ENCODE measurements at regions not wholly inside any gene's neighbourhood (a gene's known extent, or its start where the extent isn't known, plus 50 kb on each side); places are given as distances from the start of the nearest gene placed in this dataset.

DNA sequence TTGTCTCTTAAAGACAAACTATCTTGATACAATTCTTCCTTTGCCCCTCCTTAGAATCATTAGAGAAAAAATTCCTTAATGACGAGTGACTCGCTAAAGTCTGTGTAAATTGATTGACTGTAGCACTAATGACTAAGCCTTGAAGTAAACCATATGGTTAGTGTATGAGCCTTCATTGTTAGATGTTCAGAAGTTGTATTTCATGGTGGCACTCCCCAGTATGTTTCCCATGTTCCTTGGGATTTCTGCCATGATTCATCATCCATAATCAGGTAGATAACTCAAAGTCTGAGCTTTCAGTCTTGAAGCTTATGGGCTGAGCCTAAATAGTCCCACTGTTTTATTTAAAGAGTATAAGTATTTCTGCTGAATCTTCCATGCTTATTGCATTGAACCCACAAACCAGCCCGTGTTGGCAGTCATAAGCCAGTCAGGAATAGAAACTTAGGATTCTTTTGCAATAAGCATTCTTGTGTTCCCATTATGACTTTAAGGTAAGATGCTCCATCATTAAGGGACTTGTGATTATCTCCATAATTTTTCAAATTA is 371.2 kb upstream of the RARB start:
- no peak for DNase-seq

DNA sequence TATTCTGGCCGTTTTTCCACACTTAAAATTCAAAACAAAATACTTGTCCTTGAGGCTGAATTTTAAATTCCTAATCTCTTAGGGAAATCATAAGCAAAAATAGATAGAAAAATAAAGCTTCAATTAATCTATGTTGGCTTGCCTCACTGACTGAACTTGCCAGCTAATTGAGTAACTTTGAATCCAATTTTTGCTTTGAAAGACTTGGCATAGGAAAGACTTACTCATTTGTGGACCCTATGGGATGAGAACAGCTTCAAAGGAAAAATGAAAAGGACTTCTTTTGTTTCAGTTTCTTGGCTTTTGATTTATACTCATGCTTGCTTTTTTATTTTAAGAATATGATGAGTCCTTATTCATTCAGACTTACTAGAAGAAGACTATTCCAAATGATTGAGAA is 370.7 kb upstream of the RARB start:
- DNase-seq, result no peak

DNA sequence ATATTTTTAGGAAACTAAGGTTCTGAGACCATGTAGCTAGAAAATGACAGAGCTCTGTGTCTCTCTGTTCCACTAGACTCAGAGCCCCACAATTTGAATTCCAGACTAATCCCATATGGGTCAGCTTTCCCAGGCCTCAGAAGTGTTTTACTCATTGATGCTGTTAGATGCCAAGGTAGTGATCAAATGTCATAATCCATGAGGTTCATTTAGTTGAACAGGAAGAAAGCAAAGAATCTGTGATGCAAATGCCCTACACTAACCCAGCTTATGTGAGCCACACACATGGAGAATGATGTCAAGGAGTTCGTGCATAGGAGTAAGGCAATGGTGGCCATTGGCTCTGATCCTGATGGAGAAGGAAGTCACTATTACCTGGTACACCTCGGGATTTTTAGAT is 363.4 kb upstream of the RARB start:
- DNase-seq, result no peak

DNA sequence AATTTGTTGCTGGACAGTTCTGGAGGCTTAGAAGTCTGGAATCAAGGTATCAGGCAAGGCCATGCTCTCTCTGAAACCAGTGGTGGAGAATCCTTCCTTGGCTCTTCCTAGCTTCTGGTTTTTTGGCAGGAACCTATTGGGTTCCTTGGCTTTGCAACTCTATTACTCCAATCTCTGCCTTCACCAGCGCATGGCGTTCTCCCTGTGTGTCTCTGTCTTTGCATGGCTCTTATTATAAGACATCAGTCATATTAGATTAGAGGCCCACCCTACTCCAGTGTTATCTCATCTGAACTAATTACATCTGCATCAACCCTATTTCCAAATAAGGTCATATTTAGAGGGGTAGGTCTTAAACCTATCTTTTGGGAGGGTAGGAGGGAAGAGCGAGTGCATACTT is 358.1 kb upstream of the RARB start:
- no peak for DNase-seq

DNA sequence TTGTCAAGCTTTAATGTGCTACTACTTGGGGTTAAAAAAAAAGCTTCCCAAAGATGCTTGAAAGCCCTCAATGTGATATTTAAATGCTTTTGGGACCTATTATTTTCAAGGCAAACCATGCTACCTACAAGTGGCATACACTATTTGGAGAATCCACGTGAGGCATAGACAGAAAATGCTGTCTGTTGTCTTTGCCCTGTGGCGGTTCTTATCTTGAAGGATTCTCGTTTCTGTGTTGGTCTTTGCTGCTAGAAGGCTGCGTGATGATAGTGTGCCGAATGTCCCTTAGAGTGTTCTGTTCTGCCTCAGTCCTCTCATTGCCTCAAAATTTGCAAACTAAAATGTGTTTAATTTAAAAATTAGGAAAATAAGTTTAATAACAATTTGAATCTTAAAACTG is 356.2 kb upstream of the RARB start:
- no peak for DNase-seq

DNA sequence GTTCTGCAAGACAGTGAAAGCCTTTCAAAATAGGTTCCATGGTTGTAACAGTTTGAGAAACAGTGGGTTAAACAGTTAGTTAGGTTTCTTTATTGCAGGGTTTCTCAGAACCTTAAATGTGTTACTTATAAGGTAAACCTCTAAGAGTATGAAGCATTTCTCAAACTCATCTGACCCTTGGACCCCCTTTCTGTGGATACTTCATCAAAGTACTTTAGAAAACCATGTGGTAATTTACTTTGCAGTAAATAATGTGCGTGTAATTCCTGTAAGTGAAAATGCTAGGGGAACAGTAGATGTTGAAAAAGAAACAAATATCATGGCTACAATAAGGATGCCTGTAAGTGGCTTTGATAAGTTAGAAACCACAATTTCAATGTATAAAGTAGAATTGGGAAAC is 354.6 kb upstream of the RARB start:
- DNase-seq, result no peak

DNA sequence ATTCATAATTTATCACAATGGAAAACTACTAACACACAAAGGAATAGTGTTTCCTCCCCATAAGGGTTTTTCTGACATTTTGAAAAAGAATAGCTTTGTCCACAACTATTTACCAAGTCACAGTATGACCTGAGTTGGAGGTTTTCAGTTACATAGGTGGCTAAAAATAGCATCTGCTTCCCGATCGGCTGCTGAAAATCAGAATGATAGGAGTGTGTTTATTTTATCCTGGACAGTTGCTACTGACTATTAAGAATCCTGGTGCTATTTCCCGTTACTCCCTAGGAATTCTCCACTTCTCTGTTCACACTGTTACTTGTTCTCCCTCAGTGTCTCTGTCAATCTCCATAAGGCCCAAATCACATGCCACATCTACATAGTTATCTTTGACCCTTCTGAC is 353.9 kb upstream of the RARB start:
- no peak for DNase-seq

DNA sequence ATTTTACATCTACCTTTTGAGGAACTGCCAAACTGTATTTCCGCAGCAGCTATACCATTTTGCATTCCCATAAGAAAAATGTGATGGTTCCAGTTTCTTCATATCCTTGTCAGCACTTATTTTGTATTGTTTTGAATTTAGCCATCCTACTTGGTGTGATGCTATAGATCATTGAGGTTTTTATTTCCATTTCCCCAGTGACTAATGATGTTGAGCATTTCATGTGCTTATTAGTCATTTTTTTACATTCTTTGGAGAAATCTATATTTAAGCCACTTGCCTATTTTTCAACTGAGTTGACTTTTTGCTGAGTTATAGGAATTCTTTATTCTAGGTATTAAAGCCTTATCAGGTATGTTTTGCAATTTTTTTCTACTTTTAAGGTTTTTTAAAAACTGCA is 347.6 kb upstream of the RARB start:
- DNase-seq, result no peak

DNA sequence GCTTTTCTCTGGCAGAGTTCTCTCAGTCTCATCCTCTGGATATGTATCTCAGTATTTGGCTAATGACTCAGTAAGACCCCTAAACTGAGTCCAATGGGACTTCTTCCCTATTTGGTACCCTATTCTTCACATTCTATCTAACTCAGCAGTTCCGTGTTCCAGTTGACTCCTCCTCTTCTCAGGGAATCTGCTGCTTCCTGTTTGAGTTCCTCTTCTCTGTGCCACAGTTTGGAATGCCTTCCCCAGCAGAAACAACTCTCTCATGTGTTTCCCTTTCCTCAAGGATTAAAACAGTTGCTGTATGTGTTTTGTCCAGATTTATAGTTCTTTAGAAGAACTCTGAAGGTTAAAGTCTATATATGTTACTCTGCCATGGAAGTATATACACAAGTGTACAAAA is 344.0 kb upstream of the RARB start:
- DNase-seq, result no peak

DNA sequence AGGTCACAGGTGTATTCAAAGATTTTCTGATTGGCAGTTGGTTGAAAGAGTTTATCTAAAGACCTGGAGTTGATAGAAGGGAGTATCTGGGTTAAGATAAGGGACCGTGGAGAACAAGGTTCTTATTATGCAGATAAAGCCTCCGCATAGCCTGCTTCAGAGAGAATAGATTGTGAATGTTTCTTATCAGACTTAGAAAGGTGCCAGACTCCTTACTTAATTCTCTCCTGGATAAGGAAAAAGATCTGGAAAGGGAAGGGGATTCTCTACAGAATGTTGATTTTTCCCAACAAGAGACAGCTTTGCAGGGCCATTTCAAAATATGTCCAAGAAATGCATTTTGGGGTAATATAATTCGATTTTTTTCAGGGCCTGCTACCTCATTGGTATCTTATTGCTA is 341.3 kb upstream of the RARB start:
- no peak for DNase-seq

DNA sequence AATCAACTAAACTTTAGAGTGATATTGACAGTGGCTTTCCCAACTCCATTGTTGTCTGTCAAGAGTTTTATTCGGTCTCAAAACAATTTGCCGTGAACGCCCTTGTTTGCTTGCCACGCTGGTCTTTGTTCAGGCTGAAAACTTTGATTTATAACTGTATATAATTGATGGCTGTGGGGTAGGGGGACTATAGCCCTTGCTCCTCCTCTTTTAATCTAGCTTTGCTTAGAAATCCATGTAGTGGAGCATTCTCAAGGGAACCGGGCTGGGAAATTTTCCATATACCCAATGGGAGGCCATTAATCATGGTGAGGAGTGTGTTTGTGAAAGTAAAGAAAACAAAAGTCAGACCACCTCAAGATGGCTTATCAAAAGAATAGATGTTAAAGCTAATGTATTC is 339.8 kb upstream of the RARB start:
- no peak for DNase-seq

DNA sequence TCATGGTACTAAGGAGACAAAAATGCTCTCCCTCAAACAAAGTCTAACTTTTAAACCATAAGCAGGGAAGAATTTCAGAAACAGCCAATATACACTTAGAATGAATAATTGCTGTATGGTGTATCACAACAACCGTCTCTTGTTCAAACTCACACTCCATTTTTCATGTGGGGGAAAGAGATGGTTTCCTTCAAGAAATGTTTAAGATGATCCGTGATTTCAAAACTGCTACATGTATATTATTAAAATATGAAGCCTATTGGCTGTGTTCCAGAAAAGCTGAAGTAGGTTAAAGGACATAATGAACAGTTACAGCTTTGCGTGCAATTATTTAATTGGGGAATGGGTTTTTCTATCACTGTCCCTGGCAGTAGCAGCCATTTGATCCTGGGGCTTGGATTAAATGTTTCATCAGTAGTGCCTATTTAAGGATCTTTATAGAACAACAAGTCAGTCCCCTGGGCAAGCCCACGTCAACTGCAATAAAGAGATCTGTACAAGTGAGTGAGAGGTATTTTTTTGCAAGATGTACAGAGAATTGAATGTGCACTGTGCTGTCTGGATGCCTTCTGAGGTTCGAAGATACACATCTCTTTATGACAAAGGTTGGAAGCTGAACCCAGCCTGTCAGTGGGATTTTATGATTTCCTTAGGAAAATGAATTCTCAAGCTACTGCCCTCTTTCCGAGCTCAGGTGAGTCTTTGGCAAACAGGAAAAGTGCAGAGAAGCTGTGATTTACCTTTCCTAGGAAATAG is 337.2 kb upstream of the RARB start:
- no peak for DNase-seq

DNA sequence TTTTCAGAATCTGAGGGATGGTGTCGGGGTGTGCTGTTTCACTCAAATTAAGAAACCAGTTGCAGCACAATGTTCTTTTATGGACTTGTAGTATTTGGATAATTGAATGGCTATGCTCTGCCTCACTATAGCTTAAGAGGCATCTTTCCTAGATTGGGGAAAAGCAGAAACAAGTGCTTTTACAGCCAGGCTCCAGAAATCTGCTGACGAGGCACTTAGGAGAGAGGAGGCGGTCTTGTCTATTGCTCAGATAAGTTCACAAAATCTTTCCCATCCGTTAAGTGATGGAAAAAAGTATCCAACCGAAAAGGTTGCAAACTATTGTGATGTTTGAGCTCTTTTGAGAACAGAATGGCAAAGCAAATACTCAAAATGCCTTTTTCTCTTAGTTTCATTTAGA is 336.1 kb upstream of the RARB start:
- DNase-seq, result no peak

DNA sequence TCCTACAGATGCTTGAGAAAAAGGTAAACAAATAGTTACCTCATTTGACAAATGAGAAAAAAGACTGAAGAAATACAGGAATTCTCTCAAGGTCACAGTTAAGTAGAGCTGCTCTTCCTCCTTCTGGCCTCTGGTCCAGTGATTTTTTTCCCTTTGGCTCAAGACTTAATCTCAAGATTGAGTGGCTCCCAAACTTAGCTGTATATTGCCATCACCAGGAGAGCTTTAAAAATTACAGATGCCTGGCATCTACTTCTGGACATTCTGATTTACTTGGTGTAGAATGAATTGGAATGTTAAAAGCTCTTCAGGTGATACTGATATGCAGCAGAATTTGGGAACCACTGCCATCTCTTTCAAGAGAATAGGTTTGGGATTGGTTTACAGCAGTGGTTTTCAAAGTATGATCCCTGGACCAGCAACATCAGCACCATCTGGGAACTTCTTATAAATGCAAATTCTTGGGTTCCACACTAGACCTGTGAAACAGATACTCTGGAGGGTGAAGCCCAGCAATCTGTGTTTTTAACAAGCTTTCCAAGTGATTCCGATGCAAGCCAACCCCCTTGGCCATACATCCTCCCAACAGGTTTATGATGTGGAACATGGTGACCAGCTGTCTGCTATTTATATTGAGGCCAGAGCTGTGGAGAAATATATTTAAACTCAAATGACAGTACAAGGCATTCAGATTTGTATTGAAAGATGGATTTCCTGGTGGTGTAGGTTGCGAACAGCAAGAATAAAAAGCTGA is 333.0 kb upstream of the RARB start:
- DNase-seq, result no peak

DNA sequence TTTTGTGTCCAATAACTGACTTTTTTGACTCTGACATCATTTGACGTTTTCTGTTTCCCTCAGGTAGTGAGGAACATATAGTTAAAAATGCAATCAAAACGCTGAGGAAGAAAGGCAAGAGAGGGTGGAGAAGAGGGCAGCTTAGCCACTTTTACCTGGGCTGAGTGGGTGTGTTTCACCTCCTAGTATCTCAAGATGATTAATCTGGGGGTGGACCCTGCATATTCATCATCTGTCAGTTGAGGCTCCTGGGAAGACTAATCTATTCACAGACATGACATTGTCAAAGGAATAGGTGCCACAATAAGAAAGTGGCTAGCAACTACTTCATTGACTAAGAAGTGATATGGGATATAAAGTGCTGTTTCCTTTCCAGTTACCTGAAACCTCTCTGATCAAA is 331.5 kb upstream of the RARB start:
- no peak for DNase-seq

DNA sequence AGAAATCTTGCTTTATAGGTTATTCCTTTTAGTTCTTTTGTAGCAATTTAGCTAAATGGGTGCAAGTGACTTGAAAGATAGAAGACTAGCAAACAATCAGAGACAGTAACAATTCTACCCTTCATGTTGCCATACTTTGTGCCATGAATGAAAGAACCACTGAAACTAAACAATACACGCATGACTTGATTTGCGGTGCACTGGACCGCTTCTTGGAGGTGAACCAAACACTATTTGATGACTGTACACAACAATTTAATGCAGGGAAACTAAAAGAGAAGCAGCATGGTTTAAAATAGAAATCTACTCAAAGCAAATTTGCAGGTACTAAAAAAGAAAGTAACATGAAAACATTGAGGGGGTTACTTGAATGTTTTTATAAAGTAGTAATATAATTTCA is 331.0 kb upstream of the RARB start:
- DNase-seq, result no peak

DNA sequence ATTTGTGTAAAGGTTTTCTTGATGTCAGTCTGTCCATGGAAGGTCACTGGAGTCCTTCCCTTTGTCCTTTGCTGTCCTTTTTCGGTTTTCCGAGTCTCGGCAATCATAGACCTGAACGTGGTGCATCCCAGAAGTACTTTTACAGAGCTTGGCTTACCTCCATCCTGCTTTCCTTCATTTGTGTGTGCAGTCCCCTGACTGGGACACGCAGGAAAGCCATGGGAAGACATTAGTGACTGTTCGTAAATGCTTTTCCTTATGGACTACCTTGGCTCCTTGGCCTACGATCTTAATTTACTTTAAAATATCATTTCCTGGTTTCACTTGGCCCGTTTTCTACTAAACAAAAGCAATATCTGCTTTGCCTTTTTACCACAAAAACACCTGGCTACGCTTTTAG is 328.4 kb upstream of the RARB start:
- DNase-seq, result no peak

DNA sequence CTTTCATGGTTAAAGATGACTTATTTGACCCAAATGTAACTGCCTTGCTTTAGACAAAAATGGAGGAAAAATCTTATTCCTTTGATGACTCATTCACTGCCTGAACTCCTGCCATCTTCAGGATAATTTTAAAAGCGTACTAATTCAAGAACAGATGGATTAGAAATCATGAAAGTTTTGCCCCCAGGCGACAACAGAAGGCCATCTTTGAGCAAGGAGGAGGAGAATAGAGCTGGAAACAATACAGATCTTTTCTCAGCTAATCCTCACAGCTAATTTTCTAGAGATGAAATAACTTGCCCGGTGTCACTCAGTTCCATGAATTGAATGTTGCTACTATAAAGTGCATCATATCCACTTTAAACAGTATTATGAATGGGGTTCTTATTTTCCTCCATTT is 324.7 kb upstream of the RARB start:
- no peak for DNase-seq

DNA sequence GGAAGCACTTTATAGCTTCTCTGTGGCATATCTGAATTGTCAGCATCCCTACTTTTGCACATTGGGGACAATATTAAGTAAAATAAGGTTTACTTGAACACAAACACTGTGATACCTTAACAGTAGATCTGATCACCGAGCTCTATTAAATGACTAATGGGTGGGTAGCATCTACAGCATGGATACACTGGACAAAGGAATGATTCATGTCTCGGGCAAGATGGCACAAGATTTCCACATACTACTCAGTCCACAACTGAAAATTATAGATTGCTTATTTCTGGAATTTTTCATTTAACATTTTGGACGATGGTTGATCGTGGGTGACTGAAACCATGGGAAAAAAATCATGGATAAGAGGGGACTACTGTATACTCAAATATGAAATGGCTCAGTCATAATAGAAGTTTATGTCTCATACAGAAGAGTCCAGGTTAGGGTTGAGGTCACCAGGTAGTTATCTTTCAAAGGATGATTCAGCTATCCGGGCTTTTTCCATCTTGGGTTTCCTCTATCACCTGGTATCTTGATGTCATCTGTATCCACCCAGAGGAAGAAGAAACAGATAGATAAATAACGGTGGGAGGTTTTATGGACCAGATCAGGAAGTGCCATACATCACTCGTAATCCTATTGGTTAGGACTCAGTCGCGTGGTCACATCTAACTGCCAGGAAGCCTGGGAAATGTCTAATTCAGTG is 320.0 kb upstream of the RARB start:
- DNase-seq, result no peak

DNA sequence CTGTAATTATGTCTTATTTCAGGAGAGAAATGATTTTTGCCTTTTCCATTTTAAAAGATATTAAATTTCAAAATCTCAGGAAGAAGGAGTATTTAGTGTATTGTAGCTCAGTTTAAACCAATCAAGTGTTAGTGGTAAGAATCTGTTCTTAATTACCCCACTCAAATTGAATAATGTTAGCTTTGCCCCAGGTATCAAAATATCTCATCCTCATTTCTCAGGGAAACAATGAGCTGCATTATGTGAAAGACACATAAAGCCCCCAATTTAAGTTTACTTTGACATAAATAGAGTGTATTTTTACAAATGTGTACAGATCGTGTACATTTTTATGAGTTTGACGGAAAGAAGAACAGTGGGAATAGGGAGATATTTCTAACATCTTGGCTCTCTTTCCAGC is 317.4 kb upstream of the RARB start:
- no peak for DNase-seq

DNA sequence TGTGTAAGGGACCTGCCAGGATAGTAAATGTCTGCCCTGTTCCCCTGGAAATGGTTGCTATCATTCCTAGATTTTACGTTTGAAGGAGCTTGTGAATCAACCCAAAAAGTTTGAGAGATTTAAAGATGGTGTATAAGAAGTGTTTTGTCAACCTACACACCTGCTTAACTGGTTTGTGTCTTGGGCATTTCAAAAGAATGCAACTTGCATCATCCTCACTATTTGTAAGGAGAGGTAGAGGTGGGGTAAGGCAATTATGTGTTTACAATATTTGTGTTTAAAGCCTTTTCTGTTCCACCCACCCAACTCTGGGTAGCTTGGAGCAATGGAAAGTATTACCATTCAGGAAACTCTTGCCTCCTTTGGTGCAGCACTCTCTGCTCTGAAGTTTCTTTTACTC is 314.2 kb upstream of the RARB start:
- DNase-seq, result no peak

DNA sequence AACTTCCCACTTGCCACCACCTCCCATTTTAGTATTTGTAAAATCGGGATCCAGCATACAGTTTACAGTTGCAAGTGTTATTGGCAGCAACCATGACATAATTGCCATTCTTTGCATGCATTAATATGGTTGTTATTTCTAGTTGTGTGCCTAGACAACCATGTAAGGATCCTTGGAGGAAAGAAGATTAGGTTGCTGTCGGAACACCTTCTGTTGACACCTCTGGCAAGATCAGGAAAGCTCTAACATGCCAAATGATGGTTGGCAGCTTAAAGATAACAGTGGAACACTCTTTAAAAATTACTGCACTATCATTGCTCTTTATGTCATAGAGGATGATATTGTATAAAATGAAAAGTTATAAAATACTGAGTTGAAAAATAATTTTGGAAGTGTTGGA is 313.5 kb upstream of the RARB start:
- no peak for DNase-seq

DNA sequence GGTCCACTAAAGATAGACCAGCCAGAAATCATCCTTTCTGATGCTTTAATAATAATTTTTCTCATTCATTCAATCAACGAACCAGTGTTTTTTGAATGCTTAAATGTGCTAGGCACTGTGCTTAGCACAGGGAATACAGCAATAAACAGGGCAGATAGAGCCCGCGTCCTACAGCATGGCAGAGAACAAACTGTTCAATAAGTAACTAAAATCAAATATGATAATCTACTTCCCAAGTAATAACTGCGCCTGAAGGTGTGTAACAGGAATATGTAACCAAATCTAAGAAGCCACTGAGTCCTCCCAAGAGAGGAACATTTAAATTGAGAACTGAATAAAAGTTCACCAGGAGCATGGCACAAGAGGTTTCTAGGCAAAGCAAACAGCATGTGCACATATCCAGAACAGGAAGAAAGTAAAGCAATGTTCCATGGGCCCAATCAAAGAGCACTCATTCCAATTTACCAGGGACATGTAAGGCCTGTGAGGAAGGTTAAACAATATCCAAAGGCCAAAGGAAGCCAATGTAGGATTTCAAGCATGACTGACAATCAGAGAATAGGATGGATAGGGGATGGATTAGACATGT is 311.0 kb upstream of the RARB start:
- no peak for DNase-seq

DNA sequence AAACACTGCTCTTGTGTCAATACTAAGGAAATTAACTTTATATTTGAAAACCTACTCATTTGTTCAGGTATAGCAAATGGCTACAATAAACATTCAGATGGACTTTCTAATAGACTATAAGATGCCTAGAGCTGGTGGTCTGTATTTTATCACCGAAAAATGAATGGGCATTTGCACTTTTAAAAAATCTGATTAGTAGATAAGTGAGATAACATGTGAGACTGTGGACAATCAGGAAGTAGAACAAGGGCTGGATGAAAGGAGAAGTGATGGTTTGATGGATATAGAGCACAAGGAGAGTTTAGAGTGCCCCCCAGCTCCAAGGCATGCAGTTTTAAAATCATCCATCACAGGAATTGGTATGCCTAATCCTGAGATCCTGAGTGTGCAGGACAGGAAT is 308.4 kb upstream of the RARB start:
- DNase-seq, result no peak

All from CD4-positive, alpha-beta T cell treated with Interleukin-12 subunit alpha and Interleukin-12 subunit beta, for 1 hour (primary cell).